OCI-LY7 (cell line): ENCODE measurements at regions not wholly inside any gene's neighbourhood (a gene's known extent, or its start where the extent isn't known, plus 50 kb on each side); places are given as distances from the start of the nearest gene placed in this dataset.
A peak's percentile ranks its signal among the peaks of the same experiment; 100 is the strongest.
"Not testable (repeated sequence)": the region's sequence is repeated elsewhere in the genome, so short reads cannot be mapped to it uniquely, and the experiment has no call there.

Source experiments
- BruUV-seq: library from RNA; stranded (reverse); fragments of 400-500 nt; replicated peaks from 2 replicates; lab custom pipeline; 2021; lab: Mats Ljungman, UMichigan
- CTCF ChIA-PET: fragments of 300-600 bp; sonication (Branson Sonifier 250); formaldehyde crosslinking; loops from one replicate; lab custom pipeline; 2022; ENCODE audit warnings: antibody characterized with exemption; ENCODE audit not compliant: unreplicated experiment; lab: Charles Lee
- POLR2A ChIA-PET: fragments of 300-600 bp; sonication (Branson Sonifier 250); formaldehyde crosslinking; loops from one replicate; lab custom pipeline; 2022; ENCODE audit warnings: antibody characterized with exemption; lab: Charles Lee
- DNase-seq: peaks from one replicate; pipeline ENCODE4 v3.0.0-alpha.2; 2015; ENCODE audit warnings: low spot score
- H2AFZ ChIP-seq: fragments of 200-600 bp; sonication (generic), shearing (Covaris generic); 2 replicates; pipeline ENCODE4 v1.6.1; 2014; ENCODE audit warnings: mild to moderate bottlenecking, antibody characterized with exemption, low read length, moderate library complexity
- H3K27ac ChIP-seq: fragments of 200-600 bp; sonication (generic); 2 replicates; pipeline ENCODE4 v1.5.1; 2014; ENCODE audit warnings: mixed run types, low read depth, mild to moderate bottlenecking, moderate library complexity, low read length, inconsistent platforms; ENCODE audit not compliant: poor library complexity, severe bottlenecking
- H3K36me3 ChIP-seq: fragments of 200-600 bp; sonication (generic); 2 replicates; pipeline ENCODE4 v1.6.1; 2014; ENCODE audit warnings: mild to moderate bottlenecking, antibody characterized with exemption, low read length, moderate library complexity, mixed read lengths; ENCODE audit not compliant: insufficient read depth
- H3K4me1 ChIP-seq: fragments of 200-600 bp; sonication (generic); 2 replicates; pipeline ENCODE4 v1.5.1; 2014; ENCODE audit warnings: mild to moderate bottlenecking, low read length; ENCODE audit not compliant: insufficient read depth, poor library complexity, severe bottlenecking
- H3K4me2 ChIP-seq: fragments of 200-600 bp; sonication (generic); 2 replicates; pipeline ENCODE4 v1.6.1; 2014; ENCODE audit warnings: mild to moderate bottlenecking, low read length
- H3K4me3 ChIP-seq: fragments of 200-600 bp; sonication (generic); 2 replicates; pipeline ENCODE4 v1.5.1; 2014; ENCODE audit warnings: mild to moderate bottlenecking, low read depth, low read length; ENCODE audit not compliant: poor library complexity, severe bottlenecking
- H3K79me2 ChIP-seq: fragments of 200-600 bp; sonication (generic); 2 replicates; pipeline ENCODE4 v1.6.1; 2016; ENCODE audit warnings: low read depth, mild to moderate bottlenecking, low read length, moderate library complexity, mixed read lengths; ENCODE audit not compliant: insufficient read depth
- H3K9me2 ChIP-seq: fragments of 200-600 bp; sonication (generic); 2 replicates; pipeline ENCODE4 v1.6.1; 2016; ENCODE audit warnings: mild to moderate bottlenecking, low read length, mixed read lengths; ENCODE audit not compliant: insufficient read depth
- H3K9me3 ChIP-seq: fragments of 200-600 bp; sonication (generic); 2 replicates; pipeline ENCODE4 v1.6.1; 2014; ENCODE audit warnings: mild to moderate bottlenecking, mixed run types, low read length, mixed read lengths
- H4K20me1 ChIP-seq: fragments of 200-600 bp; sonication (generic); 2 replicates; pipeline ENCODE4 v1.6.1; 2014; ENCODE audit warnings: mild to moderate bottlenecking, antibody characterized with exemption, low read length, moderate library complexity, mixed read lengths; ENCODE audit not compliant: insufficient read depth
- CTCF ChIP-seq: fragments of 200-600 bp; sonication (generic); conservative IDR thresholded peaks from 2 replicates; pipeline ENCODE4 v1.5.1; 2014; ENCODE audit warnings: mild to moderate bottlenecking, antibody characterized with exemption, low read length, moderate library complexity, mixed read lengths
- EZH2phosphoT487 ChIP-seq: fragments of 200-600 bp; sonication (generic); IDR thresholded peaks from 2 replicates; pipeline ENCODE4 v1.6.1; 2018; ENCODE audit warnings: low read depth, borderline replicate concordance, mild to moderate bottlenecking, mixed run types, antibody characterized with exemption, low read length, moderate library complexity, mixed read lengths
- intact Hi-C: fragments of 100-400 bp; cut with micrococcal nuclease; formaldehyde crosslinking; loops from one replicate; pipeline ENCODE4 v1.10.0; 2022; ENCODE audit not compliant: unreplicated experiment

GRCh38 chr11:110347660-110348059, 51.2 kb upstream of the RDX start:
- no peaks in the 10 kb centered on the region for H3K79me2 ChIP-seq
- intact Hi-C loops: no loop called here
- H3K36me3 ChIP-seq: no peaks in the 10 kb centered on the region
- H3K4me3 ChIP-seq: no peak overlapping the region
- BruUV-seq: no TSS peak
- no peak overlapping the region for H2AFZ ChIP-seq
- no peaks in the 10 kb centered on the region for H4K20me1 ChIP-seq
- DNase-seq: no peak
- POLR2A ChIA-PET: interaction anchor here (1.5 kb wide), 1 partner anchor 19 kb away, joined by 3 read pairs; no protein-coding TSS in a partner anchor
- no peak overlapping the region for H3K27ac ChIP-seq
- no peaks in the 10 kb centered on the region for H3K4me1 ChIP-seq
- CTCF ChIA-PET: no interaction called here
- no peak overlapping the region for H3K4me2 ChIP-seq
- H3K9me2 ChIP-seq: no peaks in the 10 kb centered on the region
- H3K9me3 ChIP-seq: no peaks in the 10 kb centered on the region
- no peak for TF ChIP-seq EZH2phosphoT487
- no peak for TF ChIP-seq CTCF

GRCh38 chr11:110349138-110349996, 53.0 kb upstream of the RDX start:
- Histone ChIP-seq H3K4me2 (no peak overlapping the region), H4K20me1 (no peaks in the 10 kb centered on the region), H3K36me3 (no peaks in the 10 kb centered on the region), H3K9me3 (no peaks in the 10 kb centered on the region), H3K27ac (no peak overlapping the region), H2AFZ (peak overlapping the region; percentile 38; the same call in 1 of the 2 replicates), H3K79me2 (no peaks in the 10 kb centered on the region), H3K9me2 (no peaks in the 10 kb centered on the region), H3K4me1 (no peaks in the 10 kb centered on the region), H3K4me3 (no peak overlapping the region)
- ChIA-PET CTCF (interaction anchor here (0.5 kb wide), 1 partner anchor 22 kb away, joined by 4 read pairs; no protein-coding TSS in a partner anchor), POLR2A (interaction anchor here (1.6 kb wide), 1 partner anchor 10 kb away, joined by 4 read pairs; no protein-coding TSS in a partner anchor)
- TF ChIP-seq CTCF (no peak), EZH2phosphoT487 (no peak)
- intact Hi-C loops: no loop called here
- DNase-seq: no peak
- BruUV-seq: no TSS peak

- DNase-seq, H4K20me1 ChIP-seq, H3K4me1 ChIP-seq, H3K27ac ChIP-seq, H3K4me2 ChIP-seq, H3K4me3 ChIP-seq, H3K79me2 ChIP-seq, H3K36me3 ChIP-seq, H2AFZ ChIP-seq, H3K9me3 ChIP-seq, H3K9me2 ChIP-seq, BruUV-seq, intact Hi-C loops: not testable (repeated sequence)
- POLR2A ChIA-PET: interaction anchor here (1.6 kb wide), 1 partner anchor 10 kb away, joined by 4 read pairs; no protein-coding TSS in a partner anchor
- CTCF ChIA-PET: interaction anchor here (0.5 kb wide), 1 partner anchor 23 kb away, joined by 4 read pairs; no protein-coding TSS in a partner anchor
Measured at GRCh38 chr11:110349997-110350383, 53.6 kb upstream of the RDX start.
